Smooth muscle cell (in vitro differentiated cells): ENCODE measurements at regions not wholly inside any gene's neighbourhood (a gene's known extent, or its start where the extent isn't known, plus 50 kb on each side); places are given as distances from the start of the nearest gene placed in this dataset.

ENCODE experiments used
- DNase-seq: peaks from one replicate; lab custom pipeline; 2025; ENCODE audit not compliant: unreplicated experiment; lab: John Stamatoyannopoulos, UW
- H2AFZ ChIP-seq: fragments of 200-600 bp; sonication (generic); 2 replicates; pipeline ENCODE4 v1.6.0; 2016; ENCODE audit warnings: antibody characterized with exemption, low read depth, mild to moderate bottlenecking
- H3F3A ChIP-seq: fragments of 200-600 bp; sonication (generic); 2 replicates; pipeline ENCODE4 v1.6.0; 2017; ENCODE audit warnings: antibody characterized with exemption, low read depth
- H3K27ac ChIP-seq: fragments of 200-600 bp; sonication (generic); 2 replicates; pipeline ENCODE4 v1.5.1; 2016; ENCODE audit warnings: low read depth, mild to moderate bottlenecking
- H3K27me3 ChIP-seq: fragments of 200-600 bp; sonication (generic); 2 replicates; pipeline ENCODE4 v1.6.1; 2016; ENCODE audit warnings: low read depth, mild to moderate bottlenecking
- H3K36me3 ChIP-seq: fragments of 200-600 bp; sonication (generic); 2 replicates; pipeline ENCODE4 v1.5.1; 2016; ENCODE audit warnings: low read depth
- H3K4me1 ChIP-seq: fragments of 200-600 bp; sonication (generic); 2 replicates; pipeline ENCODE4 v1.5.1; 2016; ENCODE audit warnings: low read depth
- H3K4me2 ChIP-seq: fragments of 200-600 bp; sonication (generic); 2 replicates; pipeline ENCODE4 v1.6.0; 2016; ENCODE audit warnings: mild to moderate bottlenecking
- H3K4me3 ChIP-seq: fragments of 200-600 bp; sonication (generic); 2 replicates; pipeline ENCODE4 v1.5.1; 2016; ENCODE audit warnings: mild to moderate bottlenecking
- H3K79me2 ChIP-seq: fragments of 200-600 bp; sonication (generic); 2 replicates; pipeline ENCODE4 v1.6.0; 2016; ENCODE audit warnings: low read depth, mild to moderate bottlenecking
- H3K9ac ChIP-seq: fragments of 200-600 bp; sonication (generic); 2 replicates; pipeline ENCODE4 v1.6.0; 2016; ENCODE audit warnings: low read depth
- H3K9me3 ChIP-seq: fragments of 200-600 bp; sonication (generic); replicated peaks from 2 replicates; pipeline ENCODE4 v1.5.1; 2016; ENCODE audit warnings: low read depth
- H4K20me1 ChIP-seq: fragments of 200-600 bp; sonication (generic); 2 replicates; pipeline ENCODE4 v1.6.0; 2016; ENCODE audit warnings: low read depth
- CTCF ChIP-seq: fragments of 200-600 bp; sonication (generic); IDR thresholded peaks from 2 replicates; pipeline ENCODE4 v1.5.1; 2017; ENCODE audit warnings: borderline replicate concordance, mild to moderate bottlenecking, antibody characterized with exemption; ENCODE audit not compliant: insufficient read depth, poor library complexity, severe bottlenecking
- WGBS: methylation state at CpG from one replicate; pipeline ENCODE4 v1.1.7; 2016; ENCODE audit warnings: low lambda C conversion rate; 5-methylcytosine and 5-hydroxymethylcytosine counted together

- WGBS, result 84% methylated on average over 2 of the region's 2 CpGs
- Histone ChIP-seq H3K9me3 (no peaks in the 10 kb centered on the region), H3K36me3 (no peaks in the 10 kb centered on the region), H3K79me2 (no peaks in the 10 kb centered on the region), H2AFZ (no peak overlapping the region), H3K27me3 (no peaks in the 10 kb centered on the region), H3K4me3 (no peak overlapping the region), H3K4me1 (no peaks in the 10 kb centered on the region), H3K9ac (no peak overlapping the region), H3K4me2 (no peak overlapping the region), H4K20me1 (no peaks in the 10 kb centered on the region), H3F3A (no peaks in the 10 kb centered on the region), H3K27ac (no peak overlapping the region)
- DNase-seq, result no peak
- TF ChIP-seq CTCF, result no peak
Measured at GRCh38 chr3:6551165-6551564, 309.8 kb upstream of the GRM7 start.

GRCh38 chr3:6560259-6560658 lies 300.7 kb upstream of the GRM7 start:
- Histone ChIP-seq H3F3A (no peaks in the 10 kb centered on the region), H4K20me1 (no peaks in the 10 kb centered on the region), H3K4me1 (no peaks in the 10 kb centered on the region), H3K4me3 (no peak overlapping the region), H3K27ac (no peak overlapping the region), H3K4me2 (no peak overlapping the region), H3K9ac (no peak overlapping the region), H2AFZ (no peak overlapping the region), H3K79me2 (no peaks in the 10 kb centered on the region), H3K9me3 (no peaks in the 10 kb centered on the region), H3K27me3 (no peaks in the 10 kb centered on the region), H3K36me3 (no peaks in the 10 kb centered on the region)
- 91% methylated on average over 6 of the region's 6 CpGs for WGBS
- no peak for DNase-seq
- no peak for TF ChIP-seq CTCF

- H3K4me2 ChIP-seq, result no peak overlapping the region
- H3K4me1 ChIP-seq, result no peaks in the 10 kb centered on the region
- no peaks in the 10 kb centered on the region for H4K20me1 ChIP-seq
- TF ChIP-seq CTCF, result no peak
- H3K79me2 ChIP-seq, result no peaks in the 10 kb centered on the region
- DNase-seq, result no peak
- H3F3A ChIP-seq, result no peaks in the 10 kb centered on the region
- no peak overlapping the region for H3K4me3 ChIP-seq
- H2AFZ ChIP-seq, result no peak overlapping the region
- H3K27ac ChIP-seq, result no peak overlapping the region
- no peaks in the 10 kb centered on the region for H3K36me3 ChIP-seq
- no peaks in the 10 kb centered on the region for H3K27me3 ChIP-seq
- no peak overlapping the region for H3K9ac ChIP-seq
- H3K9me3 ChIP-seq, result no peaks in the 10 kb centered on the region
Measured at GRCh38 chr3:6567241-6567640, 293.7 kb upstream of the GRM7 start.

- Histone ChIP-seq H3K36me3 (no peaks in the 10 kb centered on the region), H3K9ac (no peak overlapping the region), H3K4me3 (no peak overlapping the region), H3K9me3 (no peaks in the 10 kb centered on the region), H3K4me2 (no peak overlapping the region), H2AFZ (no peak overlapping the region), H3F3A (no peaks in the 10 kb centered on the region), H3K79me2 (no peaks in the 10 kb centered on the region), H3K27me3 (no peaks in the 10 kb centered on the region), H3K4me1 (no peaks in the 10 kb centered on the region), H4K20me1 (no peaks in the 10 kb centered on the region), H3K27ac (no peak overlapping the region)
- TF ChIP-seq CTCF, result no peak
- 92% methylated on average over 3 of the region's 3 CpGs for WGBS
- DNase-seq, result no peak
Measured at GRCh38 chr3:6568999-6569493, 291.9 kb upstream of the GRM7 start.
